HepG2 (cell line): ENCODE measurements at regions not wholly inside any gene's neighbourhood (a gene's known extent, or its start where the extent isn't known, plus 50 kb on each side); places are given as distances from the start of the nearest gene placed in this dataset.

Experiments
- ATAC-seq: fragments of 200-7000 bp; cut with Tn5 transposase; 3 replicates; pipeline ENCODE4 v1.9.1; 2020; ENCODE audit warnings: mild to moderate bottlenecking, moderate library complexity
- BruUV-seq: library from RNA; stranded (reverse); fragments of 400-500 nt; replicated peaks from 2 replicates; lab custom pipeline; 2021; lab: Mats Ljungman, UMichigan
- CTCF ChIA-PET: fragments of 300-600 bp; formaldehyde crosslinking; extraction: SDS; loops from one replicate; lab custom pipeline; 2021; ENCODE audit warnings: low total read pairs, inconsistent platforms, low intra/inter-chr PET ratio; lab: Yijun Ruan, JAX
- POLR2A ChIA-PET: fragments of 350-600 bp; sonication (Branson Sonifier 250); formaldehyde crosslinking; loops from one replicate; lab custom pipeline; 2020; ENCODE audit warnings: antibody characterized with exemption, inconsistent platforms; lab: Yijun Ruan, JAX
- DNase-seq: peaks from one replicate; pipeline ENCODE4 v3.0.0-alpha.2; 2015; ENCODE audit warnings: low spot score
- FAIRE-seq: peaks from 3 replicates; lab custom pipeline; 2011; peaks lifted over from hg19 to GRCh38; lab: Jason Lieb, UNC
- H2AFZ ChIP-seq: one replicate; pipeline ENCODE4 v1.6.1; 2011; ENCODE audit warnings: low read length, inconsistent platforms
- H3K27ac ChIP-seq: fragments of 300-600 bp; 3 replicates; pipeline ENCODE4 v1.8.0; 2011; ENCODE audit warnings: mixed run types, mild to moderate bottlenecking, mixed read lengths, low read length, inconsistent platforms; ENCODE audit not compliant: insufficient read depth; ENCODE audit errors: extremely low read length
- H3K27me3 ChIP-seq, 2 experiments: fragments of 200-600 bp in 1 of 2; 2 replicates in 1 of 2; 3 replicates in 1 of 2; pipeline versions ENCODE4 v1.6.0 to v1.8.0; 2011; ENCODE audit warnings: low read length in 2 of 2, mild to moderate bottlenecking in 2 of 2, moderate library complexity in 2 of 2, inconsistent platforms in 1 of 2; ENCODE audit not compliant: insufficient read depth in 2 of 2, control insufficient read depth in 1 of 2
- H3K36me3 ChIP-seq, 2 experiments: fragments of 200-600 bp in 1 of 2; replicated peaks in 1 of 2; 2 replicates in 1 of 2; 3 replicates in 1 of 2; pipeline versions ENCODE4 v1.5.1 to v1.8.0; 2011; ENCODE audit warnings: low read length in 2 of 2, inconsistent platforms in 1 of 2; ENCODE audit not compliant: insufficient read depth in 2 of 2, control insufficient read depth in 1 of 2
- H3K4me1 ChIP-seq: 2 replicates; pipeline ENCODE4 v1.5.1; 2012; ENCODE audit warnings: low read length, inconsistent platforms; ENCODE audit not compliant: insufficient read depth
- H3K4me2 ChIP-seq: 2 replicates; pipeline ENCODE4 v1.6.0; 2011; ENCODE audit warnings: low read depth, low read length, inconsistent platforms
- H3K4me3 ChIP-seq, 3 experiments: fragments of 200-600 bp in 1 of 3; sonication (generic), shearing (Covaris generic) in 1 of 3; replicated peaks in 1 of 3; 2 replicates each; pipeline ENCODE4 v1.5.1; 2011 to 2016; ENCODE audit warnings: low read length in 3 of 3, inconsistent platforms in 2 of 3, low read depth in 2 of 3, mild to moderate bottlenecking in 2 of 3, control low read depth in 1 of 3, mixed read lengths in 1 of 3; ENCODE audit not compliant: insufficient read depth in 1 of 3
- H3K79me2 ChIP-seq: one replicate; pipeline ENCODE4 v1.6.1; 2011; ENCODE audit warnings: low read length, inconsistent platforms; ENCODE audit not compliant: insufficient read depth
- H3K9ac ChIP-seq: 2 replicates; pipeline ENCODE4 v1.6.0; 2011; ENCODE audit warnings: mild to moderate bottlenecking, low read depth, low read length, inconsistent platforms; ENCODE audit not compliant: insufficient read depth
- H3K9me3 ChIP-seq: 2 replicates; pipeline ENCODE4 v1.5.1; 2012; ENCODE audit warnings: mild to moderate bottlenecking, low read length
- H4K20me1 ChIP-seq: 2 replicates; pipeline ENCODE4 v1.6.0; 2011; ENCODE audit warnings: inconsistent platforms, mild to moderate bottlenecking, low read length, moderate library complexity; ENCODE audit not compliant: insufficient read depth
- ATF7-NPFF ChIP-seq: sonication (generic); formaldehyde crosslinking; IDR thresholded peaks from 2 replicates; pipeline ENCODE4 v1.8.1; 2023; ENCODE audit warnings: mild to moderate bottlenecking, low read depth, missing genetic modification reagents, moderate library complexity
- FIP1L1 ChIP-seq: fragments of 200-400 bp; formaldehyde crosslinking; IDR thresholded peaks from 2 replicates; pipeline ENCODE4 v1.6.1; 2018; ENCODE audit warnings: low read depth, mild to moderate bottlenecking, low read length, moderate library complexity, borderline replicate concordance; ENCODE audit not compliant: insufficient read depth
- POLR2A ChIP-seq, 2 experiments: IDR thresholded peaks; 2 replicates each; pipeline ENCODE4 v1.6.1; 2011; ENCODE audit warnings: low read depth in 2 of 2, low read length in 2 of 2, mild to moderate bottlenecking in 1 of 2, moderate library complexity in 1 of 2; ENCODE audit not compliant: insufficient read depth in 1 of 2
- REXO4 ChIP-seq: sonication (generic); formaldehyde crosslinking; IDR thresholded peaks from 2 replicates; pipeline ENCODE4 v1.8.0; 2022; ENCODE audit warnings: missing genetic modification reagents, mild to moderate bottlenecking, borderline replicate concordance
- THAP9 ChIP-seq: sonication (generic); formaldehyde crosslinking; IDR thresholded peaks from 2 replicates; pipeline ENCODE4; 2020; ENCODE audit warnings: missing genetic modification reagents, mild to moderate bottlenecking, borderline replicate concordance
- ZFP82 ChIP-seq: sonication (generic); formaldehyde crosslinking; IDR thresholded peaks from 2 replicates; pipeline ENCODE4 v1.5.1; 2020; ENCODE audit warnings: mild to moderate bottlenecking, missing genetic modification reagents, borderline replicate concordance
- ZNF740 ChIP-seq: sonication (generic); formaldehyde crosslinking; IDR thresholded peaks from 2 replicates; pipeline ENCODE4 v1.4.0; 2020; ENCODE audit warnings: missing genetic modification reagents
- WGBS: methylation state at CpG from one replicate; pipeline ENCODE4 v1.1.6; 2017; ENCODE audit warnings: low lambda C conversion rate; 5-methylcytosine and 5-hydroxymethylcytosine counted together
- in situ Hi-C: cut with HindIII; loops from 2 replicates; pipeline ENCODE4 v1.10.0; 2017; ENCODE audit warnings: low pct_unique_long_range_greater_than_20kb; ENCODE audit not compliant: extremely low pct_ligation_motif_present
- intact Hi-C: fragments of 100-400 bp; cut with micrococcal nuclease; formaldehyde crosslinking; loops from one replicate; pipeline ENCODE4 v1.10.0; 2022; ENCODE audit not compliant: unreplicated experiment

- in situ Hi-C loops = no loop called here
- ChIA-PET POLR2A (interaction anchor here (1.4 to 2.2 kb wide), 3 partner anchors 10 to 65 kb away, joined by 3 to 6 read pairs (median 5); partner anchors contain the start of gene ID2), CTCF (no interaction called here)
- Histone ChIP-seq H3K27me3 (no peaks in the 10 kb centered on the region), H3K36me3 (no peaks in the 10 kb centered on the region), H4K20me1 (no peaks in the 10 kb centered on the region), H3K9ac (no peak overlapping the region), H3K4me1 (peaks cover 46% of the 10 kb centered on the region), H3K79me2 (no peaks in the 10 kb centered on the region)
- ATAC-seq (no peak), DNase-seq (no peak)
- 90% methylated on average over 12 of the region's 12 CpGs for WGBS
- no peak for TF ChIP-seq THAP9 (CRISPR knock-in tag)
- TF ChIP-seq REXO4 (CRISPR knock-in tag) = no peak
- TF ChIP-seq POLR2A (IDR thresholded peaks at IDR 0.05; ENCODE audit: insufficient read depth in 1 of 2, low read depth in 2 of 2, low read length in 2 of 2) = no peak
- no peak for TF ChIP-seq ZFP82 (CRISPR knock-in tag)
- no peak for TF ChIP-seq FIP1L1
- no peak for TF ChIP-seq ATF7-NPFF (CRISPR knock-in tag)
- TF ChIP-seq ZNF740 = no peak
- TF ChIP-seq, all 625 proteins: peak for 0
- intact Hi-C loops = no loop called here
- no peak overlapping the region for H3K4me2 ChIP-seq
- H3K27ac ChIP-seq = no peak overlapping the region
- H3K9me3 ChIP-seq = no peaks in the 10 kb centered on the region; the same call in 1 of the 2 replicates
- no peak overlapping the region for H3K4me3 ChIP-seq
- no TSS peak for BruUV-seq
- FAIRE-seq = no peak
- no peak overlapping the region for H2AFZ ChIP-seq
These were observed 64.8 kb upstream of the ID2 start for GRCh38 chr2:8617048-8617447.
